ENCODE measurements at regions not wholly inside any gene's neighbourhood (a gene's known extent, or its start where the extent isn't known, plus 50 kb on each side); places are given as distances from the start of the nearest gene placed in this dataset.

- TF ChIP-seq POLR2A (IDR thresholded peaks at IDR 0.05): no peak
- TF ChIP-seq CTCF (IDR thresholded peaks at IDR 0.05): no peak
- no peak for TF ChIP-seq POLR2AphosphoS5 (IDR thresholded peaks at IDR 0.05)
These were observed 1139.6 kb upstream of the FAM98A start for GRCh38 chr2:34738691-34739090.

Measured in prostate gland (tissue), 2 donors.